ENCODE measurements at regions not wholly inside any gene's neighbourhood (a gene's known extent, or its start where the extent isn't known, plus 50 kb on each side); places are given as distances from the start of the nearest gene placed in this dataset.
"Not testable (repeated sequence)": the region's sequence is repeated elsewhere in the genome, so short reads cannot be mapped to it uniquely, and the experiment has no call there.

DNA sequence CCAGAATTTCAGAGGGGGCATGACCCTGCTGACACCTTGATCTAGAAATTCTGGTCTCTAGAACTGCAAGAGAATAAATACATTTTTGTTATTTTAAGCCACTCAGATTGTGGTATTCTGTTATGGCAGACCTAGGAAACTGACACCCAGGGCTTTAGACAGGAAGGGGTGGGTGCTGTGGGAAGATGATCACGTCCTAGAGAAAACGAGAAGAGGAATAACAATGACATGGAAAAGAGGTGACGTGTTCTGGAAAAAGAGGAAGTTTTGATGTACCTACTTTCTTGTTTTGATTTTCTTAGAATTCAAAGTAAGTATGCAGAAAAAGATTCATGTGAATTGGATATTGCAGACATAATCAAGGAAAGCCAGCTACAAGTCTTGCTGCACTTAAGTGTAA lies 232.9 kb upstream of the RUNX1 start:
- no peak for DNase-seq

DNA sequence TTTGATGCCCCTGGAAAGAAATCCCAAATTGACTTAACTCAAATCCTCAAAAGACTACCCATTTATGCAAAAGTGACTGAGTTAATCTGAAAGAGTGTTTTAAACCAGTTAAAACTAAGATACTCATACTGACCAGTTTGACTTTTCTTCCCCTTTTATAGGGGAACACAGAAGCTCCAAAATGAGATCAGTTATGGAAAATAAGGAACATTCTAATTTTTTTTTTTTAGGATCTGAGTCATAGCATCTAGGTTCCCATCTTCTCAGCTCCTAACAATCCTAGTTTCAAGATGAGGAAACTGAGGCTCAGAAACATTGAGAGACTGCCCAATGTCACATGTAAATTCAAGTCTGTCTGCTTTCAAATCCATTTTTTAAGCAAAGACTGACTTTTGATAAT lies 231.1 kb upstream of the RUNX1 start:
- no peak for DNase-seq

DNA sequence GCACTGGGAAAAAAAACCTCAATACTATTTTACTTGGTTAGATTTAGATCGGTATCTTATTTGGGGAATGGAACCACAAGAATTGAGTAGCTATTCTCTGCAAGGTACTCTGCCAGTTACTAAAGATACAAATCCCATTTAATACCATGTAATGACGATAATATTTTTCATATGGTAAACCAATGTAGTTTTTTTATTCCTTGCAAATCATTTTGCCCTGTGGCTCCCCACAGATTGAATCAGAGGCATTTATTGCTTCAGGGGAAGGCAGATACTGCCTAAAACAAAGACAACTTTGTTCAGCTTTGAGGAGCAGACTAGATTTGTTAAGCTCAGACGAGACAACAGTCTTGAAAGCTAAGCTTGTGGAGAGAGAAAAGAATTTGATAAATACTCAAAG lies 226.7 kb upstream of the RUNX1 start:
- DNase-seq, result peak; percentile 27

- no peak for DNase-seq
These were observed 225.8 kb upstream of the RUNX1 start for GRCh38 chr21:35274923-35275322.

- no peak for DNase-seq
These were observed 225.0 kb upstream of the RUNX1 start for GRCh38 chr21:35274090-35274489.

GRCh38 chr21:35273333-35273732 lies 224.2 kb upstream of the RUNX1 start:
- no peak for DNase-seq

DNA sequence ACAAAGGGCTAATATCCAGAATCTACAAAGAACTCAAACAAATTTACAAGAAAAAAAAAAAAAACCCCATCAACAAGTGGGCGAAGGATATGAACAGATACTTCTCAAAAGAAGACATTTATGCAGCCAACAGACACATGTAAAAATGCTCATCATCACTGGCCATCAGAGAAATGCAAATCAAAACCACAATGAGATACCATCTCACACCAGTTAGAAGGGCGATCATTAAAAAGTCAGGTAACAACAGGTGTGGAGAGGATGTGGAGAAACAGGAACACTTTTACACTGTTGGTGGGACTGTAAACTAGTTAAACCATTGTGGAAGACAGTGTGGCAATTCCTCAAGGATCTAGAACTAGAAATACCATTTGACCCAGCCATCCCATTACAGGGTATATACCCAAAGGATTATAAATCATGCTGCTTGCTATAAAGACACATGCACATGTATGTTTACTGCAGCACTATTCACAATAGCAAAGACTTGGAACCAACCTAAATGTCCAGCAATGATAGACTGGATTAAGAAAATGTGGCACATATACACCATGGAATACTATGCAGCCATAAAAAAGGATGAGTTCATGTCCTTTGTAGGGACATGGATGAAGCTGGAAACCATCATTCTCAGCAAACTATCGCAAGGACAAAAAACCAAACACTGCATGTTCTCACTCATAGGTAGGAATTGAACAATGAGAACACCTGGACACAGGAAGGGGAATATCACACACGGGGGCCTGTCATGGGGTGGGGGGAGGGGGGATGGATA lies 222.4 kb upstream of the RUNX1 start:
- not testable (repeated sequence) for DNase-seq

- no peak for DNase-seq
These were observed 219.7 kb upstream of the RUNX1 start for GRCh38 chr21:35268817-35269216.

DNA sequence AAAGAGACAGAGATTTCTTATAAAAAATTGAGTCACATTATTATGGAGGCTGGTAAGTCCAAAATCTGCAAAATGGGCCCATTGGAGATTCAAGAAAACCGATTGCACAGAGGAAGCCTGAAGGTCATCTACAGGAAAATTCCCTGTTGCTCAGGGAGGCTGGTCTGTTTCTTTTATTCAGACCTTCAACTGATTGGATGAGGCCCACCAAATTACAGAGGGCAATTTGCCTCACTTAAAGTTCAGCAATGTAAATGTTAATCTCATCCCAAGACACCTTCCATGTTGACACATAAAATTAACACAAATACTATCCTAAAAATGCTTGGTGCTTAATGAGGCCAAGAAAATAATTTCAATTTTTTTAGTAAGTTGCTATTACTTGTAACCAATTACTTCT lies 219.2 kb upstream of the RUNX1 start:
- no peak for DNase-seq

GRCh38 chr21:35266546-35266945 lies 217.4 kb upstream of the RUNX1 start:
- DNase-seq, result no peak

DNA sequence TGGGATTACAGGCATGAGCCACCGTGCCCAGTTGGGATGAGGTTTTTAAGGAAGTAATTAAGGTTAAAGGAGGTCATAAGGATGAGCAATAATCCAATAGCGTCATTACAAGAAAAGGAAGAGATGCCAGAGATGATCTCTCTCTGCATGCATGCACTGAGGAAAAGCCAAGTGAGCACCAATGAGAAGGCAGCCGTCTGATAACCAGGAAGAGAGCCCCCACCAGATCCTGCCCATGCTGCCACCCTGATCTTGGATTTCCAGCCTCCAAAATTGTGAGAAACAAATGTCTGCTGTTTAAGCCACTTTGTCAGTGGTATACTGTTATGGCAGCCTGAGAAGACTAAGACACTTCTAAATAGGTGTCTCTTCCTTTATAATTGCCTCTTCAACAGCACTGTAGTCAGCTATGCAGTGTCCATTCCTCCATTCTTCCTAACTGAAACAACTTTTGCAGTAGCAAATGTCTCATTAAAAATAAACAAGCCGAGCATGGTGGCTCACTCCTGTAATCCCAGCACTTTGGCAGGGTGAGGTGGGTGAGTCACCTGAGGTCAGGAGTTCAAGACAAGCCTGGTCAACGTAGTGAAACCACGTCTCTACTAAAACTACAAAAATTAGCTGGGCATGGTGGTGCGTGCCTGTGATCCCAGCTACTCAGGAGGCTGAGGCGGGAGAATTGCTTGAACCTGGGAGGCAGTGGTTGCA lies 216.2 kb upstream of the RUNX1 start:
- DNase-seq, result peak; percentile 39

- no peak for DNase-seq
These were observed 210.4 kb upstream of the RUNX1 start for GRCh38 chr21:35259457-35259856.

- no peak for DNase-seq
These were observed 209.4 kb upstream of the RUNX1 start for GRCh38 chr21:35258521-35258920.

- DNase-seq, result peak; percentile 94
These were observed 208.3 kb upstream of the RUNX1 start for GRCh38 chr21:35257413-35257812.

- peak; percentile 98 for DNase-seq
These were observed 207.4 kb upstream of the RUNX1 start for GRCh38 chr21:35256468-35256988.

DNA sequence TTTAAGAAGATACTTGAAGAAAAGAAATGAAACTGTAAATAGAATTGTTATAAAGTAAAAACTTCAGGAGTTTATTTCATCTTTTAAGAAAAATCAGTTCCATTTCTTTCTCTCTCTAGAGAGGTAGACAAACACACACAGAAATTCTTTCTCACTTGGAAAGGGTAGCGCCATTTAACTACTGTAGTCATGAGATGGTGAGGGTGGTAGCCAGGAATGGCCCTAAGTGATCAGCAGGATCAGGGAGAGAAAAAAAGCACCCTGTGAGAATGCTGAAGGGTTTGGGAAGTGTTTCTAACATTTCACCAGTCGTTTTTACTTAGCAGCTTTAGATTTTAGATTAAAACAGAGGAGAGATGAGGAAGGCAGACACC lies 205.7 kb upstream of the RUNX1 start:
- DNase-seq, result no peak

DNA sequence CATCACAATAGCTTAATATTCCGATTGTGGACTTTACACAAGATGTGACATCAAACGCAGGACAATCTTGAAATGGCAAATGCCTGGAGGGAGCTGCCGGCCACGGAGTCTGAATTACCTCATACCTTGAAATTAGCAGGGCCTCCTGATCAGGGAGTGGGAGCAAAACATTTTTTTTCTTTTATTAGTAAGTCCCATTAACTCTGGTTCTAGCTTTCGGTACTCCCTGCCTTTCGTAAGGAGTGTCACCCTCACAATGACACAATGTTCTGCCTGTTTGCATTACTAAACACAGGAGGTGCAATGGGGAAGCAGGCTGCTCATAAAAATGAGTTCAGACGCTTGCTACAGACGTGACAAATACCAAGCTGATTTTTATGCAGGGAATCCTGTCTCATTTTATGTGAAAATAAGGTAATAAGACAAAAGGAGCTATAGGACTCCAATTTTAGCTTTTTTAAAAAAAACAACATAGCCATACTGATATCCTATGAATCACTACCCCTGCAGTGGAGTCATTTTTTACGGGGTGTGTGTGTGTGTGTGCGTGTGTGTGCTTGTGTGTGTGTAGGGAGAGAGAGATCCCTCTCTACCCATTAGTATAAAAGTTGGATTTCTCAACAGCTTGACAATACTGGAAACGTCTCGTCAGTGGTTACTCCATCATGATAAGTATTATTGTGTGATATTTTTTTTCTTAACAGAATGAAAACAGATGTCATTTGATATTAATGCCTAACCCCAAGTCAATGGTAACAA lies 205.1 kb upstream of the RUNX1 start:
- DNase-seq, result peak; percentile 92

DNA sequence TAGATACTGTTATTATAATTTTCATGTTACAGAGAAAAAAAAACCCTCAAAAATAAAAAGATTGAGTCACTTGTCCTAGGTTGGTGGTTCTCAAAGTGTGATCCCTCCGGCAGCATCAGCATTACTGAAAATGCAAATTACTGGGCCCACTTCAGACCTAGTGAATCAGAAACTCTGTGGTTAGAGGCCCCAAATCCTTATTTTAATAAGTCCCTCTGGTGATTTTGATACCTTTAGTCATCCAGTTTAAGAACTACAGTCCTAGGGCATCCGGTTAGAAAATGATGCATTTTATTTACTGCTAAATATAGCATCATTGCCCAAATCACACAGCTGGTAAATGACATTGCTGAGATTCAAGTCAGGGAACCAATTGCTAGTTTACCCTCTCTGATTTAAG lies 203.7 kb upstream of the RUNX1 start:
- peak; percentile 55 for DNase-seq

GRCh38 chr21:35249636-35250035 lies 200.5 kb upstream of the RUNX1 start:
- DNase-seq, result no peak

DNA sequence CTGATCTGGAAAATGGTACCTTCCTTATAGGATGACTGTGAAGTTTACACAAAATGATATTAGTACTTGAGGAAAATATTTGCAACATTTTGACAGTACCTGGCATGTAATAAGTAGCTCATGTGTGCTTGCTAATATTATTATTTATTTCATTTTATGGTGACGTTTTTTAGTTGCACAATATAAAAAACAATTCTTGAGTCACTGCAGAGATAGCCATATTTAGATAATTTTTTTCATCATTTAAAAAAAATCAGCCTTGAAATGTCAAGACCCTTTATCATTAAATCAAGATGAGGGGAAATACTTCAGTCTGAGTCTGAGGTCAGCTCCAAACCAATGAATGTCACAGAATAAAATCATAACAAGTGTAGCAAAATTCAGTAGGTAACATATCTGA lies 196.8 kb upstream of the RUNX1 start:
- DNase-seq, result no peak

- DNase-seq, result no peak
These were observed 195.4 kb upstream of the RUNX1 start for GRCh38 chr21:35244514-35244913.

DNA sequence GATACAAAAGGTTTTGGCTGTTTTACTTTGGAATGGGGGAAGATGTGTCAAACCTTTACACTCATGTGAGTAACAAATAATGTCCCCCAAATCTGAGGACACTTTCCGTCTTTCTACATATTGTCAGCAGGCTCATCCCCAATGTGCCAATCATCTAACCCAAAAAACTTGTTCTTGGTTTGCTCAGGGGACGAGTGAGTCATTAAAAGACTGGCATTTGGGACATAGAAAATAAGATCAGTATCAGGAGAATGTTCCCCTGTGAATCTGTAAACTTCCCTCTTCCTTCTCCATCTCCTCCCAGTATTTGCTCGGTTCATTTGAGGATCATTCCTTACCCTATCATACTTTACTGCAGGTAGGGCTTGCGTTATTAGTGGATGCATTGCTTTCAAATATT lies 194.1 kb upstream of the RUNX1 start:
- DNase-seq, result no peak

DNA sequence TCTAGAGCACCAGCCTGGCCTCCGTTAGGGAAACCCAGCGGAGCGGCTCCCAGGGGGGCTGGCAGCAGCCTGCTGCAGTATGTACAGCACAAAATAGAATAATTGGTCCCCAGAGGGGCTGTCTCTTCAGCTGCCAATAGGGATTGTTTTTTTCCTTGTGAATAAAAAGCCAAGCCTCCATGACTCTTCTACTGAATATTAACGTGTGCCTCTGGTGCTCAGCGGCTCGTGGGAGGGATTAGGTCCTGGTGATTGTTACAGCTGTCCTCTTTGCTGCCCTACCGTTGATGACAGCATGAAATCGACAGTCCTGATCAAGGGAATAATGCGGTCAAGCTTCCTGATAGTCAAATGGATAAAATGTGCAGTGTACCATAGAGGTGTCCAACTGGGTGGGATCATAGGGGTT lies 190.7 kb upstream of the RUNX1 start:
- DNase-seq, result no peak
